ENCODE measurements at regions not wholly inside any gene's neighbourhood (a gene's known extent, or its start where the extent isn't known, plus 50 kb on each side); places are given as distances from the start of the nearest gene placed in this dataset.
"Not testable (repeated sequence)": the region's sequence is repeated elsewhere in the genome, so short reads cannot be mapped to it uniquely, and the experiment has no call there.

DNA sequence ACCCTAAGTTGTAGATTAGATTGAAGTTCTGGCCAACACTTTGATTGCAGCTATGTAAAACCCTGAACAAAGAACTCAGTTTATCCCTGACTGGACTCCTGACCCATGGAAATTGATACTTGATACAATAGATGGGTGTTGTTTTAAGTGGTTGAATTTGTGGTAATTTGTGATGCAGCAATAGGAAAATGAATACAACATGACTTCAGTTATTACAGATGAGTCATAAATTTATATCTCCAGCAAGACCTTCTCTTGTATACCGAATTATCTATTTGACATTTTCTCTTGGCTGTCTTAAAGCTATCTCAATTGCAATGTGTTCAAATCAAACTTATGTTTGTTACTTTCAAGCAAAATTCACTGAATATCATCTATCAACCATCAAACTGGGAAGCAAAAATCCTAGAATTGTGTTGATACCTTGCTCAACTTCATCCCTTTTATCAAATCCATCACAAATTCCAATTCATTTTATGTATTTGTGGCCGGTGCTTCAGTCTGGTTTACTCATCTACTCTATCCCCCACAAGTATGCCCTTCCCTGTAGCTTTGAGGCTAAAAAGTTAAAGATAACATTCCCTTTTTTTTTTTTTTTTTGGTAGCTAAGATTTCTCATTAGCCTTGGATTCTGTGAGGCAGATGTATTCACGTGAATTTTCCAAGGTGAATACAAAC lies 129.4 kb upstream of the CENPW start:
- DNase-seq: no peak

- DNase-seq: no peak
Measured at GRCh38 chr6:126217497-126217896, 122.4 kb upstream of the CENPW start.

GRCh38 chr6:126220901-126221300 lies 119.0 kb upstream of the CENPW start:
- not testable (repeated sequence) for DNase-seq

GRCh38 chr6:126227833-126228702 lies 111.8 kb upstream of the CENPW start:
- DNase-seq: no peak

DNA sequence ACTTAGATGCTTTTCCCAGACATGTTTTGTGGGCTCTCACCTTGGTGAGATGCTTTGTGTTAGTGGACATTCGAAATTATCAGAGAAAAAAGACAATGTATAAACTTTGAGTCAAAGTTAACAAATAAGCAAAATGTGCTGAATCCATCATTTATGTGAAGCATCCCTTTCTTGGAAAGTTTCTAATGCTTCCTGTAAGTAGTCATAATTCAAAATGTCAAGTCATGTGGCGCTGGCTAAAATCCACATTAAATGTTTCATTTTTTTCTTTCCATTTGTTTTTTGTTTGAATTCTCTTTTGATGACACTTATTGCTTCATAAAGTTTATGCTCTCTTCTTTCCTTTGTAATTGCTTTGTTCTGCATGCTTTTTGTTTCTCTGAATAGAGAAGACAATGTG lies 107.2 kb upstream of the CENPW start:
- no peak for DNase-seq

DNA sequence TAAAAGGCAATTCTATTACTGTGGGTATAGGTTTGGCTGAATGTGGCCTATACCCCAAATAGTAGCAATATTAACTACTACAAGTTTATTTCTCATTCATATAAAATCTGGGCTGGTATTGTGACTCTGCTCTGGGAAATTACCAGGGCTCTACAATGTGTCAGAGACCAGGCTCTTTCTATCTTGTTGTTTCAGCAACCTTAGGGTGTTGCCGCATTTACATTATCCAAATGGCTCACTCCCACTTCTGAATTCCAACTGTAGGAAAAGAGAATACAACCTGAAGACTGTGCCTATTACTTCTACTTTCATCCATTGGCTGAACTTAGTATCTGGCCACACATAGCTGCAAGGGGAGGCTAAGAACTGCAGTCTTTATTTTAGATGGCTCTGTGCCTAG lies 106.7 kb upstream of the CENPW start:
- no peak for DNase-seq

GRCh38 chr6:126235363-126235762 lies 104.6 kb upstream of the CENPW start:
- no peak for DNase-seq

DNA sequence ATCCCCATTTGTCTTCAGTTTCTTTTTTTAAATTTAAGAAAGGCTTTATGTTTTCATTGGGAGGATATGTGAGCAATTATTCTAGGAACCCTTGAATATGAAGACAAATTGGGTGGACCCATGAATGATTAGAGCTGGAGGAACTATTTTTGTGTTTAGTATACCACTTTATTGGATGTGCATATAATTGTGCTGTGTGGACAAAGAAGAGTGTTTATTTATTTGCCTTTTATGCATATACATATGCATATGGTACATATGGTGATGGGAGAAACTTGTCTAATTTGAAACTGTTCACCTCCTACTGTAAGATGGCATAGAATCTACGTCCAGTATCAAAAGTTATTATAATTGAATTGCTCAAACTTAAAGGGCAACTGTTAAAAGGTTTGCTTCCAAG lies 94.8 kb upstream of the CENPW start:
- DNase-seq: no peak

GRCh38 chr6:126252154-126252553 lies 87.8 kb upstream of the CENPW start:
- no peak for DNase-seq

DNA sequence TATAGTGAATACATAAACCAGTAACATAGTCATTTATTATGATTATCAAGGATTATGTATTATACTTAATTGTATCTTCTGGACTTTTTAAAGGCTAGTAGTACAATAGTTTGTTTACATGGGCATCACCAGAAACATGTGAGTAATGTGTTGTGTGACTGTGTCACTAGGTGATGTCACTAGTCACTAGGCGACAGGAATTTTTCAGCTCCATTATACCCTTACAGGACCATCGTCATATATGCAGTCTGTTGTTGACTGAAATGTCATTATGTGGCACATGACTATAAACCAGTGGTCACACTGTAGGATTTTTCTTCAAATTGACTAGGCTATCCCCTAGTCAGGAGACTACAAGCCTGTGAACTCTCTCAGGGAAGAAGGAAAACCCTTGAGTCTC lies 86.5 kb upstream of the CENPW start:
- no peak for DNase-seq

GRCh38 chr6:126258150-126258549 lies 81.8 kb upstream of the CENPW start:
- no peak for DNase-seq

DNA sequence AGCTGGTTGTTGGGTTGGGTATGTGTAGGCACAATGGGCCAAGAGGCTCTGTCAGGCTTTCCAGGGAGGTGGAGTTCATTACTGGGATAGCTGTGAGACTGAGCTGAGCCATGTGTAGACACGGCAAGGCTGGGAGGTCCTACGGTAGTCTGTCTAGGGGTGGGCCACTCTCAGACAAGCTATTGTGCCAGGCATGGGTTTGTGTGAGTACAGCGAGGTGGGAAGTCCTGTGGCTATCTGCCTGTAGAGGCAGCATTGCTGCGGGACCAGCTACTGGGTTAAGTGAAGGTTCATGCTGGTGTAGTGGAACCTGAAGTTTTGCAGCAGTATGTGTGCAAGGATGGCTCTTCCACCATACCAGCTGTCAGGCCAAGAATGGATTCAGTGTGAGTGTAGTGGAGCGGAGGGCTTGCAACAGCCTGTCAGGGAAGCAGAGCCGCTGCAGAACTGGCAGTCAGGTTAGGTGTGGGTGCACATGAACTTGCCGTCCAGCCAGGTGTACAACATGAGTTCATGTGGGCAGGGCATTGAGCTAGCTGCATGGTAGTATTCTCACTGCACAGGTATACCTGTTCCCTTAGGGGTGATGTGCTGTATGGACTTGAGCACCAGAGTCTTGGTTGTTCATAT lies 78.0 kb upstream of the CENPW start:
- DNase-seq: no peak

- no peak for DNase-seq
Measured at GRCh38 chr6:126264265-126264664, 75.7 kb upstream of the CENPW start.

DNA sequence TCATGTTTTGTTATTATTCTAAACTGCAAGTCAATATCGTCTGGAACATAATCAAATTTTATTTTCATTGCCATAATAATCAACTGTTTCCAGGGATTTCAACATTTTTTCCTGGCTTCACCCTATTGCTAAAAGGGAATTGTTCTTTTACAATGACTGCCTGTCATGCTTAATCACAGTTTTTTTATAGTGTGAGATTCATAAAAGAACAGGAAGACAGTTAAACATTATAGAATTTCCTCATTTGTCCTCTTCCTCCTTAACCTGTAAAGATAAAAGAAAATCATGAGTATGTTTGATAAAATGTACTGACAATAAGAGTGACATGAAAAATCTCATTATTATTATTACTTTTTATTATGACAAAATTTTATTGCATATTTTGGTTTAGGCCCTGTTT lies 73.3 kb upstream of the CENPW start:
- DNase-seq: no peak

DNA sequence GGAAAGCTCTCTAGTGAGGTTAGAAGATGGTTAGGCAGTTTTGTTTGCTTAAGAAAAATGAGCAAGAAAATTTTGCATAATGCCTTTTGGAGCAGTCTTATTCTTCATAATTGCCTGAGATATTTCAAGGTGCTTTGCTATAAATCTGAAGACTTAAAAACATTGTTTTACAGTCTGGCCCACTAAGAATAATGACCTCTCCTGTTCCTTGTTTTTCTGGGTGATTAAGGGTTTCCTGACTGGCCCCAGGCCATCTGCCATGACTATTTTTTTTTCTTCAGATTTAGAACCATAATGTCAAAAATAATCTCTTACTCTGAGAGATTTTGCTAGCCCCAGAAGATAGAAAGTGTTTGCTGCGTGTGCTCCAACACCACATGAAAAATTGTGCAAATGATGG lies 72.3 kb upstream of the CENPW start:
- DNase-seq: no peak

GRCh38 chr6:126268092-126268491 lies 71.8 kb upstream of the CENPW start:
- no peak for DNase-seq

DNA sequence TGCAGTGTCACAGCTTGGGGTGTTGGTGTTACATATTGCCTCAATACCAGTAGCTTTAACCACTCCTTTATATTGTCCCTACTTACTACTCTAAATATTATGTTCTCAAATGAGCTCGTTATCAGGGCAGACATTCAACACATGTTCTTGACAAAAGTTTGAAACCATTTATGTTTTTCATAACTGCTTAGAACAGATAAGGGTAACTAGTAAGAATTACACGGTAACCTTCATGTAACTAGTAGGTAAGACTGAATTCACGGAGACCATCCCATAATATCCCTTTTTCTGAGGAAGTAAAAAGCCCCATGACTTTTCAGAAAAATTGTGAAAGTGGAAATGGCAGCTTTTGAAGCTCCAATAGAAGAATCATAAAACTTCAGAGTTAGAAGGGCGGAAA lies 59.6 kb upstream of the CENPW start:
- DNase-seq: no peak

DNA sequence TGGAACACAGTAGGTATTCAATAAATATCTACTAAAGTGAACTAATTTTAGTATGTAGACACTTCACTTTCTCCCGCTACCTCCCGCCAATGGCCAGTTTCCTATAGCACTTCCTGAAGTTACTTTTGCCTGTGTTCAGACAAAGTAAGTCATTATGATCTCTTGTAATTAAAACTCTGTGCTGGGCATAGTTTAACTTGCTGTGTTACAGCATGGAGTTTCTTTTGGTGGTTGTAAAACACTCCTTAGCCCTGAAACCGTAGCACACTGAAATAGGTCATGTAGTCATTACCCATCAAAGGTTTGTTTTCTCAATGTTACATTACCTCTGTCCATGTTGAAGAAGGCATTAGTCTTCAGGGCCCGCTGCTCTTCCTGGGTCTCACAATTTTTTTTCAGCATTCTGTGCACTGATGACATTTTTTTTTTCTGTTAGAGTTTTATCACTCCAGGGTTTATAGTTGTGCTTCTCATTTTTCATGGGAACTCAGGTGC lies 54.0 kb upstream of the CENPW start:
- DNase-seq: no peak

Data from 8988T (cell line).